Activated CD8-positive, alpha-beta memory T cell treated with anti-CD3 and anti-CD28 coated beads, Interleukin-2, amount 50 U/mL, for 24 hours (primary cell): ENCODE measurements at regions not wholly inside any gene's neighbourhood (a gene's known extent, or its start where the extent isn't known, plus 50 kb on each side); places are given as distances from the start of the nearest gene placed in this dataset.
"Not testable (repeated sequence)": the region's sequence is repeated elsewhere in the genome, so short reads cannot be mapped to it uniquely, and the experiment has no call there.

Experiments
- DNase-seq: peaks from one replicate; pipeline ENCODE4 v3.0.0-alpha.2; 2020; ENCODE audit errors: extremely low read depth

DNA sequence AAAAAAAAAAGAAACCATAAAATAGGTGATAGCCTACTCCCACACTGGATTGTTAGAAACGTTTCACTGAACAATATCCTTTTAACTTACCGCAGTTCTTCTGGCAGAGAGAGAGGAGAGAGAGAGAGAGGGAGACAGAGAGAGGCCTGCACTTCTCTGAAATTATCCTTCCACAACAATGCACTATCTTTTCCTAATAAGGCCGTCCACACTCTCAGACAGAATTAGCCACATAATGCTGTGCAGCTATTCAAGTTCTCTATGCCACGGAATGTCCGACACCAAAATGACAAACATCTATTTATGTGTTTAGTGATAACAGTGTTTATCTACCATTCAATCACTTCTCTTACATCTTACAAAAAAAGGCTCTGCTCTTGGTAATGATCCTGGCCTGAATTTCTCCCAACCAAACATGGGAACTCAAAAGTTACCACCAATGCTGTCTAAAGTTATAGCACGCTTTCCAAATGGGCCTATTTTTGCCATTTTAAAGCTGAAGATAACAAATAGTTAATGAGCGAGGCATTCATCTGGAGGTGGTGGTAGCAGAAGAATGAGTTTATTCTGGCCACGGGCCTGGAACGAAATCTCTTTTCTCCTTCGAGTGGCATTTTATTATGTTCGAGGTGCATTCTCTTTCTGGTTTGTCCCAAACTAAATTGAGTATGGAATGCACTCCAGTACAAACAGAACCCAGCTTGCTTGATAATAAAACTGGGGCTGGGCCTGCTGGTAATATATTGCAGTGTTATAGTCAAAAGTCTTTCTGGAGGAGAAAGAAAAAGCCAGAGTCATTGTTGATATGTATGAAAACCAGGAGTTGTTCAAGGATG is 160.2 kb upstream of the SVIL start:
- no peak for DNase-seq

DNA sequence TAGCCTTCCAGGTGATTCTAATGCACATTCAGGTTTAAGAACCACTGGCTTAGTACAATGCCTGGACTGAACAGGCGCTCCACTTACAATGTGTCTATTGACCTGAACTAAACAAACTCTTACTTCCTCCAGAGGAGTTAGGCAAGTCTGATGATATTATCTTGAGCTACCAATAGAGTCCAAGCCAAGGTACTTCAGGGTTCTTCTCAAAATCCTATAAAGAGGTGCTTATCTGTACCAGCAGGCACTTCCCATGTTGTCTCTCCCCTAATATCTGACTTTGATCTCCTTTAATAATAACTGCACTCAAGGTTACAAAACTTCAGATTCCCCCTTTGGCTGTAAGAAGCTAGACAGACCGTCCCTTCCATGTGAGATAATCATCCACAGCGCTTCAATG is 157.0 kb upstream of the SVIL start:
- no peak for DNase-seq

DNA sequence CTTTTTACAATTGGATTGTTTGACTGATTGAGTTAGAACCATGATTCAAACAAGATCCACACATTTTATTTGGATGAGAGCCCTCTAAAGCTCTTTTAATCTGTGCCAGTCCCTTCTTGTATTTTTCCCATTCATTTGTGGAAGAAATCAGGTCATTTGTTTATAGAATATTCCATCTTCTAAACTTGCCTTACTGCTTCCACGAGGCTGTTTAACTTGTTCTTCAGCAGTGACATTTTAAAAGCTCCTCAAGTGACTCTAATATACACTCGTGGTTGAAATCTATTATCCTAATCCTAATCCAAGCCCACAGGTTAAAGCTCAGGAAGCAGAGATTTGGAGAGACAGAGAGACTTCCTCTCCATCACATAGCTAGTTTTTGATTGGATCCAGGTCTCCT is 155.4 kb upstream of the SVIL start:
- DNase-seq = no peak

GRCh38 chr10:29788113-29788512 is 153.3 kb upstream of the SVIL start:
- no peak for DNase-seq

GRCh38 chr10:29785701-29786100 is 150.9 kb upstream of the SVIL start:
- DNase-seq = no peak

GRCh38 chr10:29784175-29784773 is 149.5 kb upstream of the SVIL start:
- DNase-seq = no peak

DNA sequence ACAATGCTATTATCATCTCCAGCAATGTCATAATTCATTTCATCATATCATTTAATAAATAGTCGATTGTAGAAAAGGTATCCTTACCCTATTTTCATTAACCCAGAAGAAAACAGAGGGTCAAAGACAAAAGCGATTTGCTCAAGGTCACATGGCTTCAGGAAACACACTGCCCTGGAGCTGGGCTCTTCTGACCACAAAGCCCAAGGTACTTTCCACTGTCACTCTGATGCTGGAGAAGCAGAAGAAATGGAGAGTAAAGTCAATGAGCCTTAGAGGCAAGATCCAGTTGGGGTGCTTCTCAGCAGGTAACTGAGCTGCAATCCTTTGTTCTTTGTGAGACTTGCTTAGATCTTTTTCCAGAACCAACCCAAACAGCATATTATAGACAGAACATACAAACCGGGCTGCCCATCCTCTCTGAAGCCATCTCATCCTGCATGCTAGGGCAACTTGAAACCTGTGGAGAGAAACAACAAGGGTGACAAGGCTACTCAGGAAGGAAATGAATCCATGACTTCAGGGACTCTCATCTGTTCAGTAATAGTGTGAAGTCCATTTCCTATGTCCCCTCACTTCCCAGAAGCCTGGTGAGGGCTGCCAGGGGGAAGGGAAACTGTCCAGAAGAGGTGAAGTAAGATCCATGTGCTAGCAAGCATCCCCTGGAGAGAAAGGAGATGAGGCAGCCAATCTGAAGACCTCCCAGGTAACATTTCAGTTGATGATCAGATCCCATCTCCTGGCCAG is 148.6 kb upstream of the SVIL start:
- DNase-seq = no peak

DNA sequence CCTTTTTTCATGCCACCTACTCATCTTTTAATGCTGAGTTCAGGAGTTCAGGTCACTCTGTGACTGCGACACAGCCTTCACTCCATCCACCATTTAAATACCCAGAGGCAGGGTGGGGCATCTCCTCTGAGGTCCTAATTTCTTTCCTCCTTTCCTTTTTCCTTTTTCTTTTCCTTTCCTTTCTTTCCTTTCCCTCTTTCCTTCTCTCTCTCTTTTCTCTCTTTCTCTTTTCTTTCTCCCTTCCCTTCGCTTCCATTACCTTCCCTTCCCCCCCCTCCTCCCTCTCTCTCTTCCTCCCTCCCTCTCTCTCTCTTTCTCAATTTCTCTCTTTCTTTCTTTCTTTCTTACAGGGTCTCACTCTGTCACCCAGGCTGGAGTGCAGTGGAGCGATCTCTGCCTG is 145.9 kb upstream of the SVIL start:
- DNase-seq = no peak

DNA sequence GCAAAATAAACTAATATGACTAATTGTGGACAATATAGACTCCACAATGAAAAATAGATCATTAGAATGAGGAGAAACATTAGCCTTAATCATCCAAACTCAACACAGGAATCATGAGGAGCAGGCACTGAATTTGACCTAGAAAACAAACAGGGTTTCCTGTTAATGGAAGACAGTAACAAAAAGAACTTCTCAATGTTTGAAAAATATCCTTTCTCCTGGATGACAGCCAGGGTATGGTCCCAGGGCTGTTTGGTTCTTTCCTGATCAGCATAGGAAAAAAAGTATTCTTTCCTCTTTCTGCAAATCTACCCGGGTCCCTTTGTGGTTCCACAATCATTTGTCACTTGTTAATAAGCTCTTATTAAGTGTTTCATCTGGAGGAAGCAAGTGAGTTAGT is 145.3 kb upstream of the SVIL start:
- no peak for DNase-seq

DNA sequence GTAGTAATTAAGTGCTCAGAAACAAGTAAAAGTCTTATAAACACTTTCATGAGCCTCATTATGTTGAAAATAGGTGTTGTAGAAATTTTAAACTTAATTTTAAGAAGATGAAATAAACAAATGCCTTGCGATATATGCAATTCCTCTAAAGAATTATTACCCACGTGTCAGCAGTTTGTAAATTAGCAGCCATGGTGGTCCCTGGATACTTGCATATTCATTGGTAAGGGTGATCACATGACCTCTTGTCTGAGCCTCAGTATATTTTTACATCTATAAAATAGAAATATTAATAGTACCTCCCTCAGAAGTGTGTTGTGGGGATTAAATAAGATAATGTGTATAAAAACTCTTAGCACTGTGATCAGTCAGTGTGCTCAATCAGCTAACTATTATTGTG is 141.5 kb upstream of the SVIL start:
- no peak for DNase-seq

DNA sequence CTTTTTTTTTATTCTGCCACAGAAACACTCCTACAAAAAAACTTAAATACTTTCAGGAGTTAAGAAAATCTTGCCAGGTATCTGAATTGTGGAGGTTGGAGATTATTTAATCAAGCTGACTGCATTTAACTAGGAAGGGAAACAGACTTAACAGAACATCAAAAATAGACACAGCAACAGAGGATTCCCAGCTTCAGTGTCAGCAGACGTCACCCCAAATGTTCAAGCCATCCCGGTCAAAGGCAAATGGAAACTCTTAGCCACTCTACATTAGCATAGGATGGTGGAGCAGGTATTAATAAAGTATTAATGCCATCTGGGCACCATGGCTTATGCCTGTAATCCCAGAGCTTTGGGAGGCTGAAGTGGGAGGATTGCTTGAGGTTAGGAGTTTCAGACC is 139.7 kb upstream of the SVIL start:
- DNase-seq = no peak

DNA sequence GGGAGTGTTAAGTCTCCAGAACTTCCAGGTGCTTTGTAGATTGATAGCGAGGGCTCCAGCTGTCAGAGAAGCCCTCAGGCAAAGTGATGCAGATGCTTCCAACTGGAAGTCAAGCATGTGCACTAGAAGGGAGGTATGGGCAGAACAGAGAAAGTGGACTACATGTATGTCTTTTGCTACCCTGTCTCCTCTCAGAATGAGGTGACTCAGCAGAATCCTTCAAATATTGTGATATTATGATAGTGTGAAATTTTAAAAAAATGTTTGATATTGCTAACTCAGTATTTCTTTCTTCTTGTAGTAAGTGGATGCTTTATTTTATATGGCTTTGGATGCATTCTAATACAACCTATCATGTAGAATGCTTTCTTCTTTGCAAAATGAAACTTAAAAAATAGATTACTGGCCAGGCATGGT is 138.9 kb upstream of the SVIL start:
- DNase-seq = no peak

GRCh38 chr10:29772403-29772802 is 137.6 kb upstream of the SVIL start:
- DNase-seq = no peak

DNA sequence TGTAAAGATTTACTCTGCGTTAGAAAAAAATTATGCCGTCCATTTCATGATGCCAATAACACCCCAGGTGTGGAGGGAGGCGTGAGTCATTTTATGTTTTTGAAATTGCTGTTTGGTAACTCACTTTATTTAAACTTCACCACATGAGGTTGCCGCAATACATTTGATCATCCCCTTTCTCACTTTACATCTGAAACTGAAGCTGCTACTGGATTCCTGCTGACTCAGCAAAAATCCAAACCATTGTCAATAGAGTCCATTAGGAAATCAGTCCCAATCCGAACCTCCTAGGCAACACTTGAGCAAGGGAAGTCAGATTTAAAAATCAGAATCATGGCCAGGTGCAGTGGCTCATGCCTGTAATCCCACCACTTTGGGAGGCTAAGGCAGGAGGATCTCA is 136.6 kb upstream of the SVIL start:
- no peak for DNase-seq

- DNase-seq = not testable (repeated sequence)
Measured at GRCh38 chr10:29769277-29769676, 134.5 kb upstream of the SVIL start.

- DNase-seq = no peak
Measured at GRCh38 chr10:29767968-29768367, 133.2 kb upstream of the SVIL start.

DNA sequence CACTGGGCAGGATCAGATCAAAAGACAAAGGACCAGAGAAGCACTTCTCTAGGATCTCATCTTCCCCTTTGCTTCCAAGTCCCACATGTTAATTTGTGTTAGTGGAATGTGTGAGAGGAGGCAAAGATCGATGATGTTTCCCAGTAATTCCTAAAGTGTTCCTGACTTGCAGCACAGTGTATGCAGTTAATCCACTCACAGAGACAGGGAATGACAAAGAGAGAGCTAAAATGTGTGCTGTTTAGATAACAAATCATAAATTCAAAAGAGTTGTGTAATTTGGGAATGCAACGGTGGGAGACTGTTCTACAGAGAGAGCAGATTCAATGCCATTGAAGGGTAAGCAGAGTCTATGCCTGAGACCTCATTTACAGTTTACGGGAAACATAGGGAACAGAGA is 132.0 kb upstream of the SVIL start:
- DNase-seq = no peak

- DNase-seq = no peak
Measured at GRCh38 chr10:29765330-29765729, 130.6 kb upstream of the SVIL start.

DNA sequence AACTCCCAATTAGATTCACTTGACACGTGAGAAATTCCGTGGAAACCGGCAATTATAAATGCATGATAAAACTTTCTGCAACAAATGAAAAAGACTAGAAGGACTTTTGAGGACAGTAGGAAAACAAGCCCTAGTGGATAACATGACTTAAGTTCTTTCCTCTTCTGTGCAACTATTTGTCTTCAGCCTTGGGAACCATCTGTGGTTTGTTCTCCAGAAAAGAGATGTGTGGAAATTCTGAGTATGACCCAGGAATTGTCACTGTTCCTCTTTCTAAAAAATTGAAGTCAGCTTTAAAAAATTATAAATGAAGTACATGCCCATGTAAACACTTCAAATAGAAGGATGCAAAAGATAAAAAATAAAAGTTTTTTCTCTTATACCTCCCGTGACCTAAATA is 128.6 kb upstream of the SVIL start:
- DNase-seq = no peak

DNA sequence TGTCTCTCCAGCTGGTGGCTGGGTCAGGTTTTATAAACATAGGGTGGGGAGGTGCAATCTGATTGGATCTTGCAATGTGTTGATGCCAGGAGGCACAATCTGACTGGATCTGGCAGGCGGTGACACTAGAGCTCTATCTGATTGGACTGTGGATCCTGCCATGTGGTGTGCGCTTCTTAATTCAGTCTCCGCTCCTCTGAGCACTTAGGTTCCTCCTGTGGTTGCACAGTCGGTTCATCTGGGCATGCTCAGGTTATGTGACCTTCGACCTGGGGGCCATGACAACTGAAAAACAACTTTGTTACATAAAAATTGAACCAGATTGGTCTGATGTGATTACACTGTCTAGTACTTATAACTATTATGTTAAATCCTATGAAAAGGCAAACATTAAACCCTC is 127.1 kb upstream of the SVIL start:
- no peak for DNase-seq

GRCh38 chr10:29760138-29760900 is 125.5 kb upstream of the SVIL start:
- DNase-seq = no peak
